SK-N-SH treated with all-trans-retinoic acid at 6 μM for 48 hours (cell line): ENCODE measurements at regions not wholly inside any gene's neighbourhood (a gene's known extent, or its start where the extent isn't known, plus 50 kb on each side); places are given as distances from the start of the nearest gene placed in this dataset.

ENCODE experiments used
- ARNTL ChIP-seq: fragments of 450-650 bp; formaldehyde crosslinking; IDR thresholded peaks from 2 replicates; pipeline ENCODE4 v1.5.0; 2020; ENCODE audit warnings: low read depth, mild to moderate bottlenecking, moderate library complexity, borderline replicate concordance
- ZFP3 ChIP-seq: fragments of 250-450 bp; sonication (Bioruptor Pico); IDR thresholded peaks from 2 replicates; pipeline ENCODE4 v1.5.0; 2020; ENCODE audit warnings: mild to moderate bottlenecking, moderate library complexity
- ZFP30 ChIP-seq: fragments of 450-650 bp; formaldehyde crosslinking; IDR thresholded peaks from 2 replicates; pipeline ENCODE4 v1.5.0; 2022; ENCODE audit warnings: mild to moderate bottlenecking, moderate library complexity
- TF ChIP-seq, protein P1 (sequence below): fragments of 250-450 bp; sonication (Bioruptor Pico); IDR thresholded peaks from 2 replicates; pipeline ENCODE4 v1.8.0; 2021; ENCODE audit warnings: low read depth, mild to moderate bottlenecking, moderate library complexity, borderline replicate concordance
- TF ChIP-seq, protein P2 (sequence below): fragments of 250-450 bp; sonication (Bioruptor Pico); IDR thresholded peaks from 2 replicates; pipeline ENCODE4 v1.5.1; 2020; ENCODE audit warnings: low read depth, mild to moderate bottlenecking, moderate library complexity

DNA sequence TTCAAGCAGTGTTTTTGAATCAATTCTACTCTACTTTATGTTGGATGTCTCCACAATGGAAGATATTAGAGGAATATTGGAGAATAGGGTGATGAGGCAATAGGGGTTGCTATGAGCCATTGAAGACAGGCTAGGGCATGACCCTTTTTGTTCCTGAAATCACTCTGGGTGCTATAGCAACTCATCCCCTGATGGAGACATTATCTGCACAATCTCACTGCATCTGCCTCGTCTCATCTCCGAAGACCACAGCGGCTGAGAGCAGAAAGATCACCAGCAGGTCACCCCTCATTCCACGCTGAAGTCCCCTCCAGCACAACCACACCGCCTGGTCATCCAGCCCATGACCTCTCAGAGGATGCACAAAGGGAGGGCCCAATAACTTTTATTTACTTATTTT is 150.4 kb upstream of the TMEM132C start:
- TF ChIP-seq ARNTL (CRISPR knock-in tag) (no peak), ZFP30 (CRISPR knock-in tag) (no peak), ZFP3 (no peak)
- TF ChIP-seq, protein P1, sequence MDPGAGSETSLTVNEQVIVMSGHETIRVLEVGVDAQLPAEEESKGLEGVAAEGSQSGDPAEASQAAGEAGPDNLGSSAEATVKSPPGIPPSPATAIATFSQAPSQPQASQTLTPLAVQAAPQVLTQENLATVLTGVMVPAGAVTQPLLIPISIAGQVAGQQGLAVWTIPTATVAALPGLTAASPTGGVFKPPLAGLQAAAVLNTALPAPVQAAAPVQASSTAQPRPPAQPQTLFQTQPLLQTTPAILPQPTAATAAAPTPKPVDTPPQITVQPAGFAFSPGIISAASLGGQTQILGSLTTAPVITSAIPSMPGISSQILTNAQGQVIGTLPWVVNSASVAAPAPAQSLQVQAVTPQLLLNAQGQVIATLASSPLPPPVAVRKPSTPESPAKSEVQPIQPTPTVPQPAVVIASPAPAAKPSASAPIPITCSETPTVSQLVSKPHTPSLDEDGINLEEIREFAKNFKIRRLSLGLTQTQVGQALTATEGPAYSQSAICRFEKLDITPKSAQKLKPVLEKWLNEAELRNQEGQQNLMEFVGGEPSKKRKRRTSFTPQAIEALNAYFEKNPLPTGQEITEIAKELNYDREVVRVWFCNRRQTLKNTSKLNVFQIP (CRISPR knock-in tag), result no peak
- TF ChIP-seq, protein P2, sequence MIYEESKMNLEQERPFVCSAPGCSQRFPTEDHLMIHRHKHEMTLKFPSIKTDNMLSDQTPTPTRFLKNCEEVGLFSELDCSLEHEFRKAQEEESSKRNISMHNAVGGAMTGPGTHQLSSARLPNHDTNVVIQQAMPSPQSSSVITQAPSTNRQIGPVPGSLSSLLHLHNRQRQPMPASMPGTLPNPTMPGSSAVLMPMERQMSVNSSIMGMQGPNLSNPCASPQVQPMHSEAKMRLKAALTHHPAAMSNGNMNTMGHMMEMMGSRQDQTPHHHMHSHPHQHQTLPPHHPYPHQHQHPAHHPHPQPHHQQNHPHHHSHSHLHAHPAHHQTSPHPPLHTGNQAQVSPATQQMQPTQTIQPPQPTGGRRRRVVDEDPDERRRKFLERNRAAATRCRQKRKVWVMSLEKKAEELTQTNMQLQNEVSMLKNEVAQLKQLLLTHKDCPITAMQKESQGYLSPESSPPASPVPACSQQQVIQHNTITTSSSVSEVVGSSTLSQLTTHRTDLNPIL (CRISPR knock-in tag), result no peak
